ENCODE measurements at regions not wholly inside any gene's neighbourhood (a gene's known extent, or its start where the extent isn't known, plus 50 kb on each side); places are given as distances from the start of the nearest gene placed in this dataset.

DNA sequence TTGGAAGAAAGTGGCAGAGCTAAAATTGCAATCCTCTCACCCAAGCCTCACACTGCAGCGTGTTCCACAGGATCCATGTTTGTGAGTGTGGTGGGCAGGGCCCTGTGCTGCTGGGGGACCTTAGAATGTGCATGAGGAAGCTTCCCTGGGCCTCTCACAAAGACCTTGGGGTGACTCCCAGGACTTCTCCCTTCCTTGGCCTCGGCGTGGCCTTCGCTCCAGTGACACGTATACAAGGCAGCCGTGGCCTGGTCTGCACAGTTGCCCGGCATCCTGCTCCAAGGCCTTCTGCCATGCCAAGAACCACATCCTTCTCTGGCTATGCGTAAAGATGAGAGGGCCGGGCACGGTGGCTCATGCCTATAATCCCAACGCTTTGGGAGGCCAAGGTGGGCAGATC, 196.4 kb downstream of the UACA start:
- BruUV-seq (replicated peaks), result no TSS peak
- CTCF ChIA-PET, result interaction anchor here (1.5 kb wide), 1 partner anchor 245 kb away, joined by 3 read pairs; no protein-coding TSS in a partner anchor
- intact Hi-C loops (cut with micrococcal nuclease; ENCODE audit: unreplicated experiment), result no loop called here
- Histone ChIP-seq H3K4me3 (ENCODE audit: low read depth, low read length, poor library complexity, severe bottlenecking) (no peak overlapping the region), H3K27me3 (replicated peaks; ENCODE audit: insufficient read depth, low read depth, low read length, poor library complexity) (no peaks in the 10 kb centered on the region), H3K36me3 (ENCODE audit: insufficient read depth, low read length, poor library complexity, severe bottlenecking) (no peaks in the 10 kb centered on the region), H3K27ac (ENCODE audit: low read depth, low read length, poor library complexity, severe bottlenecking) (no peak overlapping the region), H3K4me1 (ENCODE audit: insufficient read depth, low read length, poor library complexity, severe bottlenecking) (no peaks in the 10 kb centered on the region), H3K9me3 (ENCODE audit: low read depth, low read length, poor library complexity, severe bottlenecking) (no peaks in the 10 kb centered on the region)
- no peak for DNase-seq (ENCODE audit: low spot score)
- TF ChIP-seq, protein P1, sequence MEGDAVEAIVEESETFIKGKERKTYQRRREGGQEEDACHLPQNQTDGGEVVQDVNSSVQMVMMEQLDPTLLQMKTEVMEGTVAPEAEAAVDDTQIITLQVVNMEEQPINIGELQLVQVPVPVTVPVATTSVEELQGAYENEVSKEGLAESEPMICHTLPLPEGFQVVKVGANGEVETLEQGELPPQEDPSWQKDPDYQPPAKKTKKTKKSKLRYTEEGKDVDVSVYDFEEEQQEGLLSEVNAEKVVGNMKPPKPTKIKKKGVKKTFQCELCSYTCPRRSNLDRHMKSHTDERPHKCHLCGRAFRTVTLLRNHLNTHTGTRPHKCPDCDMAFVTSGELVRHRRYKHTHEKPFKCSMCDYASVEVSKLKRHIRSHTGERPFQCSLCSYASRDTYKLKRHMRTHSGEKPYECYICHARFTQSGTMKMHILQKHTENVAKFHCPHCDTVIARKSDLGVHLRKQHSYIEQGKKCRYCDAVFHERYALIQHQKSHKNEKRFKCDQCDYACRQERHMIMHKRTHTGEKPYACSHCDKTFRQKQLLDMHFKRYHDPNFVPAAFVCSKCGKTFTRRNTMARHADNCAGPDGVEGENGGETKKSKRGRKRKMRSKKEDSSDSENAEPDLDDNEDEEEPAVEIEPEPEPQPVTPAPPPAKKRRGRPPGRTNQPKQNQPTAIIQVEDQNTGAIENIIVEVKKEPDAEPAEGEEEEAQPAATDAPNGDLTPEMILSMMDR (conservative IDR thresholded peaks at IDR 0.05; ENCODE audit: low read depth, low read length), result no peak
- no peak for TF ChIP-seq EZH2 (IDR thresholded peaks at IDR 0.05; ENCODE audit: borderline replicate concordance, low read depth, low read length, poor library complexity, severe bottlenecking)
- POLR2A ChIA-PET (ENCODE audit: low non-redundant PET), result no interaction called here

DNA sequence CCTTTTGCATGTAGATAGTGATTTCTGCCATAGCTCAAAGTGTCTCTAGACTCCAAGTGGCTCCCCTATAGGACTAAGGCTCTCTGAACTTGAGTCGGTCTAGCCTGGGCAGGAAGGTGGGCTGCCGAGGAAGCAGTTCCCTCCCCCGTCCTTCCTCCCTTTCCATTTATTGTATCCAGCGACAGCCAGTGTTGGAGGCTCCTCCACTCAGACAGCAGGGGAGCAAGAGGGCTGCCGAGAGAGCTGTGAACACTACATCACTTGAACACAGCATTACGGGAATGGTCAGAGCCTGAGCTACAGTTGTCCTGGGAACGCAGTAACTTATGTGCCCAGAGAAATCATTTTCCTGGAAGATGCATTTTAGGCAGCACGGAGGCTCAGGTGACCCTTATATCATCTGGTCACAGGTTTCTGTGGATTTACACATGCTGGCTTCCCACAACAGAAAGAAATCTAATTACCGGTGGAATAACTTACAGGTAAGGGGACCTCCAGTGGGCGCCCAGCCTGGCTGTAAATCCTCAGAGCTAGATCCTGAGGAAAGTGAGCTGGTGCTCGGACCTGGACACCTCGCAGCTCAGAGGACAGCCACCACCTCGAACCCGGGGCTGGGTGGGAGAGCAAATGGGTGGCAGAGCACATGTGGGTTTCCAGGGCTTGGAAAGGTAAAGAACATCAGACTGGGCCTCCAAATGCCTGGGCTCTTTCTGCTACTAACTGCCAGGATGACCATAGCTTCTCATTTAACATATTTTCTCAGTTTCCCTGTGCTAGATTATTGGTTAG, 197.1 kb downstream of the UACA start:
- Histone ChIP-seq H3K4me1 (ENCODE audit: insufficient read depth, low read length, poor library complexity, severe bottlenecking) (no peaks in the 10 kb centered on the region), H3K36me3 (ENCODE audit: insufficient read depth, low read length, poor library complexity, severe bottlenecking) (no peaks in the 10 kb centered on the region), H3K4me3 (ENCODE audit: low read depth, low read length, poor library complexity, severe bottlenecking) (no peak overlapping the region), H3K9me3 (ENCODE audit: low read depth, low read length, poor library complexity, severe bottlenecking) (no peaks in the 10 kb centered on the region), H3K27me3 (replicated peaks; ENCODE audit: insufficient read depth, low read depth, low read length, poor library complexity) (no peaks in the 10 kb centered on the region), H3K27ac (ENCODE audit: low read depth, low read length, poor library complexity, severe bottlenecking) (no peak overlapping the region)
- no peak for DNase-seq (ENCODE audit: low spot score)
- ChIA-PET CTCF (interaction anchor here (1.5 kb wide), 1 partner anchor 246 kb away, joined by 3 read pairs; no protein-coding TSS in a partner anchor), POLR2A (ENCODE audit: low non-redundant PET) (no interaction called here)
- TF ChIP-seq, protein P1 (conservative IDR thresholded peaks at IDR 0.05; ENCODE audit: low read depth, low read length), result no peak
- no peak for TF ChIP-seq EZH2 (IDR thresholded peaks at IDR 0.05; ENCODE audit: borderline replicate concordance, low read depth, low read length, poor library complexity, severe bottlenecking)
- intact Hi-C loops (cut with micrococcal nuclease; ENCODE audit: unreplicated experiment), result no loop called here
- BruUV-seq (replicated peaks), result no TSS peak

DNA sequence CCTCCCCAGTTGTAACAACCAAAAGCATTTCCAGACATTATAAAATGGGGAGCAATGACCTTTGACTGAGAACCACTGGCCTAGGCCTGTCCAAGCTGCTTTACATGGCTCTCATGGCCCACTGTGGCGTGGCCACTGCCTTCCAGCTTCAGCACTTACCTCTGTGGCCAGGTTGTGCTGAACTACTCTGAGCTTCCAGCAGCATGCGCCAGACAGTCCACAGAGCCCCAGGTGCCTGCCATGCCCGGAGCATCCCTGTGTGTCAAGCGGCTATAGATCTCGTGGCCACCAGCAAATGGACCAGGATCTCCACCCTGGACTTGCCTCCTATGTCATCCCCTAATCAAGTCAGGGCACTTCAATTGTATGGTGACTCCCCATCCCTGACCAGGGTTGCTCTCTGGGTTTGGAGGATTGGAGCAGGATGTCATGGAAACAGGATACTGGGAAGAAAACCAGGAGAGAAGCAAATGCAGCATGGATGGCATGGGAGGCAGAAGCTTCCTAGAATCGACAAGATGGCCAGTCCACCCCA, 199.7 kb downstream of the UACA start:
- CTCF ChIA-PET, result no interaction called here

More for the DNA sequence above, 199.7 kb downstream of the UACA start:
- intact Hi-C loops (cut with micrococcal nuclease; ENCODE audit: unreplicated experiment), result no loop called here
- Histone ChIP-seq H3K36me3 (ENCODE audit: insufficient read depth, low read length, poor library complexity, severe bottlenecking) (no peaks in the 10 kb centered on the region), H3K4me3 (ENCODE audit: low read depth, low read length, poor library complexity, severe bottlenecking) (no peak overlapping the region), H3K4me1 (ENCODE audit: insufficient read depth, low read length, poor library complexity, severe bottlenecking) (peaks cover 5% of the 10 kb centered on the region), H3K27me3 (replicated peaks; ENCODE audit: insufficient read depth, low read depth, low read length, poor library complexity) (no peaks in the 10 kb centered on the region), H3K9me3 (ENCODE audit: low read depth, low read length, poor library complexity, severe bottlenecking) (no peaks in the 10 kb centered on the region), H3K27ac (ENCODE audit: low read depth, low read length, poor library complexity, severe bottlenecking) (no peak overlapping the region)
- no TSS peak for BruUV-seq (replicated peaks)
- no peak for DNase-seq (ENCODE audit: low spot score)
- POLR2A ChIA-PET (ENCODE audit: low non-redundant PET), result no interaction called here
- TF ChIP-seq, protein P1 (conservative IDR thresholded peaks at IDR 0.05; ENCODE audit: low read depth, low read length), result no peak
- no peak for TF ChIP-seq EZH2 (IDR thresholded peaks at IDR 0.05; ENCODE audit: borderline replicate concordance, low read depth, low read length, poor library complexity, severe bottlenecking)

Measured in A673 (cell line).